Small intestine (tissue), 7 donors: ENCODE measurements at regions not wholly inside any gene's neighbourhood (a gene's known extent, or its start where the extent isn't known, plus 50 kb on each side); places are given as distances from the start of the nearest gene placed in this dataset.

Source experiments
- DNase-seq, 2 donors: peaks; one replicate each; pipeline versions ENCODE4 v3.0.0 to v3.0.0-alpha.2; 2013
- FAIRE-seq: peaks from 2 replicates; lab custom pipeline; 2012; peaks lifted over from hg19 to GRCh38; lab: Jason Lieb, UNC
- H3K27ac ChIP-seq, 3 donors: one replicate each; pipeline ENCODE4 v1.5.1; 2013; ENCODE audit warnings: low read length in 2 of 3, mild to moderate bottlenecking in 2 of 3, control low read depth in 1 of 3, inconsistent platforms in 1 of 3, low read depth in 1 of 3, moderate library complexity in 1 of 3
- H3K27me3 ChIP-seq, 3 donors: one replicate each; pipeline ENCODE4 v1.6.1; 2013; ENCODE audit warnings: low read length in 3 of 3, inconsistent platforms in 1 of 3; ENCODE audit not compliant: control insufficient read depth in 3 of 3, insufficient read depth in 3 of 3
- H3K36me3 ChIP-seq, 3 donors: one replicate each; pipeline ENCODE4 v1.6.1; 2013; ENCODE audit warnings: low read length in 3 of 3, inconsistent platforms in 1 of 3, low read depth in 1 of 3, mild to moderate bottlenecking in 1 of 3, moderate library complexity in 1 of 3; ENCODE audit not compliant: control insufficient read depth in 3 of 3, insufficient read depth in 2 of 3
- H3K4me1 ChIP-seq, 3 donors: one replicate each; pipeline ENCODE4 v1.6.1; 2013; ENCODE audit warnings: low read length in 2 of 3, inconsistent platforms in 1 of 3, low read depth in 1 of 3, mild to moderate bottlenecking in 1 of 3, moderate library complexity in 1 of 3; ENCODE audit not compliant: control insufficient read depth in 3 of 3, insufficient read depth in 2 of 3
- H3K4me3 ChIP-seq, 3 donors: one replicate each; pipeline ENCODE4 v1.5.1; 2013; ENCODE audit warnings: low read length in 3 of 3, control low read depth in 1 of 3, inconsistent platforms in 1 of 3, low read depth in 1 of 3, mild to moderate bottlenecking in 1 of 3, moderate library complexity in 1 of 3
- H3K9me3 ChIP-seq, 2 donors: one replicate each; pipeline ENCODE4 v1.6.1; 2013; ENCODE audit warnings: low read depth in 1 of 2, low read length in 1 of 2; ENCODE audit not compliant: control insufficient read depth in 2 of 2, insufficient read depth in 1 of 2
- WGBS, 3 donors: extraction: QIAGEN DNeasy Blood & Tissue Kit; methylation state at CpG; one replicate each; pipeline ENCODE4 v1.1.7; 2013; 5-methylcytosine and 5-hydroxymethylcytosine counted together
- donor health status: healthy with polysubstance abuse.
- donor health status: control.
- donor health status: control.
- donor health status: Bipolar disorder and iron deficiency.
- donor health status: healthy.

- FAIRE-seq (no peak), DNase-seq (no peak)
- Histone ChIP-seq H3K27ac (no peak overlapping the region), H3K27me3 (no peaks in the 10 kb centered on the region), H3K4me1 (peaks cover 0 to 8% (median 0%) of the 10 kb centered on the region in 3 donors), H3K4me3 (no peak overlapping the region), H3K9me3 (peaks cover 0 to 15% of the 10 kb centered on the region in 2 donors), H3K36me3 (no peaks in the 10 kb centered on the region)
- WGBS, 3 donors, result 90 to 92% (median 92%) methylated on average over 5 of the region's 5 CpGs
These were observed 52.8 kb upstream of the SLC35F5 start for GRCh38 chr2:113809076-113809736.

- Histone ChIP-seq H3K27ac (no peak overlapping the region), H3K4me3 (no peak overlapping the region), H3K36me3 (no peaks in the 10 kb centered on the region), H3K27me3 (no peaks in the 10 kb centered on the region), H3K4me1 (peaks cover 0 to 8% (median 0%) of the 10 kb centered on the region in 3 donors), H3K9me3 (peaks cover 0 to 15% of the 10 kb centered on the region in 2 donors)
- WGBS, 3 donors, result 97 to 100% (median 100%) methylated on average over 2 of the region's 2 CpGs
- FAIRE-seq (no peak), DNase-seq (no peak)
These were observed 51.3 kb upstream of the SLC35F5 start for GRCh38 chr2:113807721-113808120.

- Histone ChIP-seq H3K36me3 (no peaks in the 10 kb centered on the region), H3K9me3 (peaks cover 0 to 15% of the 10 kb centered on the region in 2 donors), H3K27me3 (no peaks in the 10 kb centered on the region), H3K27ac (peak overlapping the region in 1 of 3 donors; percentile 71), H3K4me3 (no peak overlapping the region), H3K4me1 (peaks cover 0 to 8% (median 0%) of the 10 kb centered on the region in 3 donors)
- peak; percentile 50 to 72 for DNase-seq
- 69 to 82% (median 72%) methylated on average over 8 of the region's 8 CpGs for WGBS, 3 donors
- no peak for FAIRE-seq
These were observed 49.9 kb upstream of the SLC35F5 start for GRCh38 chr2:113806217-113806913.
